ENCODE measurements at regions not wholly inside any gene's neighbourhood (a gene's known extent, or its start where the extent isn't known, plus 50 kb on each side); places are given as distances from the start of the nearest gene placed in this dataset.
A peak's percentile ranks its signal among the peaks of the same experiment; 100 is the strongest.

GRCh38 chr9:79116709-79117108 lies 455.1 kb upstream of the TLE4 start:
- H3K27me3 ChIP-seq (ENCODE audit: control insufficient read depth, insufficient read depth, low read length): no peaks in the 10 kb centered on the region
- WGBS (ENCODE audit: insufficient coverage, insufficient read length): no CpG with 5 or more reads among the region's 6 CpGs
- no peak overlapping the region for H3K4me3 ChIP-seq (ENCODE audit: low read length)
- no peaks in the 10 kb centered on the region for H3K36me3 ChIP-seq (ENCODE audit: control insufficient read depth, insufficient read depth, low read length)
- no peaks in the 10 kb centered on the region for H3K9me3 ChIP-seq (ENCODE audit: control insufficient read depth, insufficient read depth, low read length)
- DNase-seq (ENCODE audit: low read depth, low spot score): no peak
- H3K4me1 ChIP-seq (ENCODE audit: control insufficient read depth, insufficient read depth, low read length): no peaks in the 10 kb centered on the region
- H3K27ac ChIP-seq (ENCODE audit: low read length): no peak overlapping the region

GRCh38 chr9:79120533-79120932 lies 451.2 kb upstream of the TLE4 start:
- no peaks in the 10 kb centered on the region for H3K27me3 ChIP-seq (ENCODE audit: control insufficient read depth, insufficient read depth, low read length)
- no peaks in the 10 kb centered on the region for H3K4me1 ChIP-seq (ENCODE audit: control insufficient read depth, insufficient read depth, low read length)
- no peak overlapping the region for H3K27ac ChIP-seq (ENCODE audit: low read length)
- DNase-seq (ENCODE audit: low read depth, low spot score): no peak
- WGBS (ENCODE audit: insufficient coverage, insufficient read length): no CpG with 5 or more reads among the region's 2 CpGs
- H3K36me3 ChIP-seq (ENCODE audit: control insufficient read depth, insufficient read depth, low read length): no peaks in the 10 kb centered on the region
- H3K9me3 ChIP-seq (ENCODE audit: control insufficient read depth, insufficient read depth, low read length): no peaks in the 10 kb centered on the region
- no peak overlapping the region for H3K4me3 ChIP-seq (ENCODE audit: low read length)

GRCh38 chr9:79120941-79121340 lies 450.8 kb upstream of the TLE4 start:
- no peak for DNase-seq (ENCODE audit: low read depth, low spot score)
- no peaks in the 10 kb centered on the region for H3K36me3 ChIP-seq (ENCODE audit: control insufficient read depth, insufficient read depth, low read length)
- no CpG with 5 or more reads among the region's 2 CpGs for WGBS (ENCODE audit: insufficient coverage, insufficient read length)
- no peak overlapping the region for H3K4me3 ChIP-seq (ENCODE audit: low read length)
- no peaks in the 10 kb centered on the region for H3K9me3 ChIP-seq (ENCODE audit: control insufficient read depth, insufficient read depth, low read length)
- H3K4me1 ChIP-seq (ENCODE audit: control insufficient read depth, insufficient read depth, low read length): no peaks in the 10 kb centered on the region
- H3K27me3 ChIP-seq (ENCODE audit: control insufficient read depth, insufficient read depth, low read length): no peaks in the 10 kb centered on the region
- no peak overlapping the region for H3K27ac ChIP-seq (ENCODE audit: low read length)

GRCh38 chr9:79123415-79123814 lies 448.4 kb upstream of the TLE4 start:
- Histone ChIP-seq H3K27me3 (ENCODE audit: control insufficient read depth, insufficient read depth, low read length) (no peaks in the 10 kb centered on the region), H3K27ac (ENCODE audit: low read length) (no peak overlapping the region), H3K36me3 (ENCODE audit: control insufficient read depth, insufficient read depth, low read length) (no peaks in the 10 kb centered on the region), H3K4me1 (ENCODE audit: control insufficient read depth, insufficient read depth, low read length) (no peaks in the 10 kb centered on the region), H3K9me3 (ENCODE audit: control insufficient read depth, insufficient read depth, low read length) (no peaks in the 10 kb centered on the region), H3K4me3 (ENCODE audit: low read length) (no peak overlapping the region)
- no peak for DNase-seq (ENCODE audit: low read depth, low spot score)
- WGBS (ENCODE audit: insufficient coverage, insufficient read length): 100% methylated on average over 1 of the region's 4 CpGs

GRCh38 chr9:79127661-79128060 lies 444.1 kb upstream of the TLE4 start:
- no peaks in the 10 kb centered on the region for H3K36me3 ChIP-seq (ENCODE audit: control insufficient read depth, insufficient read depth, low read length)
- no peaks in the 10 kb centered on the region for H3K4me1 ChIP-seq (ENCODE audit: control insufficient read depth, insufficient read depth, low read length)
- H3K27me3 ChIP-seq (ENCODE audit: control insufficient read depth, insufficient read depth, low read length): no peaks in the 10 kb centered on the region
- no peak overlapping the region for H3K4me3 ChIP-seq (ENCODE audit: low read length)
- H3K27ac ChIP-seq (ENCODE audit: low read length): no peak overlapping the region
- H3K9me3 ChIP-seq (ENCODE audit: control insufficient read depth, insufficient read depth, low read length): no peaks in the 10 kb centered on the region
- no peak for DNase-seq (ENCODE audit: low read depth, low spot score)
- WGBS (ENCODE audit: insufficient coverage, insufficient read length): no CpG with 5 or more reads among the region's 4 CpGs

GRCh38 chr9:79129865-79130480 lies 441.8 kb upstream of the TLE4 start:
- Histone ChIP-seq H3K4me1 (ENCODE audit: control insufficient read depth, insufficient read depth, low read length) (no peaks in the 10 kb centered on the region), H3K27me3 (ENCODE audit: control insufficient read depth, insufficient read depth, low read length) (no peaks in the 10 kb centered on the region), H3K9me3 (ENCODE audit: control insufficient read depth, insufficient read depth, low read length) (no peaks in the 10 kb centered on the region), H3K4me3 (ENCODE audit: low read length) (no peak overlapping the region), H3K36me3 (ENCODE audit: control insufficient read depth, insufficient read depth, low read length) (no peaks in the 10 kb centered on the region), H3K27ac (ENCODE audit: low read length) (no peak overlapping the region)
- peak; percentile 9 for DNase-seq (ENCODE audit: low read depth, low spot score)
- WGBS (ENCODE audit: insufficient coverage, insufficient read length): no CpG with 5 or more reads among the region's 8 CpGs

- Histone ChIP-seq H3K4me3 (ENCODE audit: low read length) (no peak overlapping the region), H3K36me3 (ENCODE audit: control insufficient read depth, insufficient read depth, low read length) (no peaks in the 10 kb centered on the region), H3K27ac (ENCODE audit: low read length) (no peak overlapping the region), H3K4me1 (ENCODE audit: control insufficient read depth, insufficient read depth, low read length) (no peaks in the 10 kb centered on the region), H3K9me3 (ENCODE audit: control insufficient read depth, insufficient read depth, low read length) (no peaks in the 10 kb centered on the region), H3K27me3 (ENCODE audit: control insufficient read depth, insufficient read depth, low read length) (no peaks in the 10 kb centered on the region)
- DNase-seq (ENCODE audit: low read depth, low spot score): no peak
- WGBS (ENCODE audit: insufficient coverage, insufficient read length): no CpG with 5 or more reads among the region's 2 CpGs
Measured at GRCh38 chr9:79131246-79131774, 440.5 kb upstream of the TLE4 start.

- Histone ChIP-seq H3K9me3 (ENCODE audit: control insufficient read depth, insufficient read depth, low read length) (no peaks in the 10 kb centered on the region), H3K27me3 (ENCODE audit: control insufficient read depth, insufficient read depth, low read length) (no peaks in the 10 kb centered on the region), H3K4me3 (ENCODE audit: low read length) (no peak overlapping the region), H3K4me1 (ENCODE audit: control insufficient read depth, insufficient read depth, low read length) (no peaks in the 10 kb centered on the region), H3K27ac (ENCODE audit: low read length) (no peak overlapping the region), H3K36me3 (ENCODE audit: control insufficient read depth, insufficient read depth, low read length) (no peaks in the 10 kb centered on the region)
- DNase-seq (ENCODE audit: low read depth, low spot score): no peak
- no CpG with 5 or more reads among the region's 4 CpGs for WGBS (ENCODE audit: insufficient coverage, insufficient read length)
Measured at GRCh38 chr9:79131824-79132377, 439.9 kb upstream of the TLE4 start.

- H3K4me3 ChIP-seq (ENCODE audit: low read length): no peak overlapping the region
- no CpG with 5 or more reads among the region's 5 CpGs for WGBS (ENCODE audit: insufficient coverage, insufficient read length)
- no peak overlapping the region for H3K27ac ChIP-seq (ENCODE audit: low read length)
- no peaks in the 10 kb centered on the region for H3K36me3 ChIP-seq (ENCODE audit: control insufficient read depth, insufficient read depth, low read length)
- peak; percentile 48 for DNase-seq (ENCODE audit: low read depth, low spot score)
- H3K4me1 ChIP-seq (ENCODE audit: control insufficient read depth, insufficient read depth, low read length): no peaks in the 10 kb centered on the region
- no peaks in the 10 kb centered on the region for H3K27me3 ChIP-seq (ENCODE audit: control insufficient read depth, insufficient read depth, low read length)
- no peaks in the 10 kb centered on the region for H3K9me3 ChIP-seq (ENCODE audit: control insufficient read depth, insufficient read depth, low read length)
Measured at GRCh38 chr9:79134654-79135053, 437.1 kb upstream of the TLE4 start.

GRCh38 chr9:79135681-79136415 lies 435.9 kb upstream of the TLE4 start:
- no peaks in the 10 kb centered on the region for H3K9me3 ChIP-seq (ENCODE audit: control insufficient read depth, insufficient read depth, low read length)
- WGBS (ENCODE audit: insufficient coverage, insufficient read length): no CpG with 5 or more reads among the region's 5 CpGs
- DNase-seq (ENCODE audit: low read depth, low spot score): no peak

More at GRCh38 chr9:79135681-79136415, 435.9 kb upstream of the TLE4 start:
- Histone ChIP-seq H3K36me3 (ENCODE audit: control insufficient read depth, insufficient read depth, low read length) (no peaks in the 10 kb centered on the region), H3K4me3 (ENCODE audit: low read length) (no peak overlapping the region), H3K4me1 (ENCODE audit: control insufficient read depth, insufficient read depth, low read length) (no peaks in the 10 kb centered on the region), H3K27ac (ENCODE audit: low read length) (no peak overlapping the region), H3K27me3 (ENCODE audit: control insufficient read depth, insufficient read depth, low read length) (no peaks in the 10 kb centered on the region)

All from iPS DF 6.9 (cell line).